ENCODE measurements at regions not wholly inside any gene's neighbourhood (a gene's known extent, or its start where the extent isn't known, plus 50 kb on each side); places are given as distances from the start of the nearest gene placed in this dataset.
"Not testable (repeated sequence)": the region's sequence is repeated elsewhere in the genome, so short reads cannot be mapped to it uniquely, and the experiment has no call there.

DNA sequence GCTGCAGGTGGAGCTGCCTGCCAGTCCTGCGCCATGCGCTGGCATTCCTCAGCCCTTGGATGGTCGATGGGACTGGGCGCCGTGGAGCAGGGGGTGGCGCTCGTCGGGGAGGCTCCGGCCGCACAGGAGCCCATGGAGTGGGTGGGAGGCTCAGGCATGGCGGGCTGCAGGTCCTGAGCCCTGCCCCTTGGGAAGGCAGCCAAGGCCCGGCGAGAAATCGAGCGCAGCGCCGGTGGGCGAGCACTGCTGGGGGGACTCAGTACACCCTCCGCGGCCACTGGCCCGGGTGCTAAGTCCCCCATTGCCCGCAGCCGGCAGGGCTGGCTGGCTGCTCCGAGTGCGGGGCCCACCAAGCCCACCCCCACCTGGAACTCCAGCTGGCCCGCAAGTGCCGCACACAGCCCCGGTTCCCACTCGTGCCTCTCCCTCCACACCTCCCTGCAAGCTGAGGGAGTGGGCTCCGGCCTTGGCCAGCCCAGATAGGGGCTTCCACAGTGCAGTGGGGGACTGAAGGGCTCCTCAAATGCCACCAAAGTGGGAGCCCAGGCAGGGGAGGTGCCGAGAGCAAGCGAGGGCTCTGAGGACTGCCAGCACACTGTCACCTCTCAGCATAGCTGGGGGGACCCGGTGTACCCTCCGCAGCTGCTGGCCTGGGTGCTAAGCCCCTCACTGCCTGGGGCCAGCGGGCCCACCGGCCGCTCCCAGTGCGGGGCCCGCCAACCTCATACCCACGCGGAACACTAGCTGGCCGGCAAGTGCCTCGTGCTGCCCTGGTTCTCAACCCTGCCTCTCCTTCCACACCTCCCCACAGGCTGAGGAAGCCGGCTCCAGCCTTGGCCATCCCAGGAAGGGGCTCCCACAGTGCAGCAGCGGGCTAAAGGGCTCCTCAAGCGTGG lies 742.7 kb downstream of the SOCS6 start:
- TF ChIP-seq, protein P1, sequence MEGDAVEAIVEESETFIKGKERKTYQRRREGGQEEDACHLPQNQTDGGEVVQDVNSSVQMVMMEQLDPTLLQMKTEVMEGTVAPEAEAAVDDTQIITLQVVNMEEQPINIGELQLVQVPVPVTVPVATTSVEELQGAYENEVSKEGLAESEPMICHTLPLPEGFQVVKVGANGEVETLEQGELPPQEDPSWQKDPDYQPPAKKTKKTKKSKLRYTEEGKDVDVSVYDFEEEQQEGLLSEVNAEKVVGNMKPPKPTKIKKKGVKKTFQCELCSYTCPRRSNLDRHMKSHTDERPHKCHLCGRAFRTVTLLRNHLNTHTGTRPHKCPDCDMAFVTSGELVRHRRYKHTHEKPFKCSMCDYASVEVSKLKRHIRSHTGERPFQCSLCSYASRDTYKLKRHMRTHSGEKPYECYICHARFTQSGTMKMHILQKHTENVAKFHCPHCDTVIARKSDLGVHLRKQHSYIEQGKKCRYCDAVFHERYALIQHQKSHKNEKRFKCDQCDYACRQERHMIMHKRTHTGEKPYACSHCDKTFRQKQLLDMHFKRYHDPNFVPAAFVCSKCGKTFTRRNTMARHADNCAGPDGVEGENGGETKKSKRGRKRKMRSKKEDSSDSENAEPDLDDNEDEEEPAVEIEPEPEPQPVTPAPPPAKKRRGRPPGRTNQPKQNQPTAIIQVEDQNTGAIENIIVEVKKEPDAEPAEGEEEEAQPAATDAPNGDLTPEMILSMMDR (IDR thresholded peaks at IDR 0.05) = not testable (repeated sequence)
- not testable (repeated sequence) for TF ChIP-seq POLR2A (IDR thresholded peaks at IDR 0.05)
